BE2C (cell line): ENCODE measurements at regions not wholly inside any gene's neighbourhood (a gene's known extent, or its start where the extent isn't known, plus 50 kb on each side); places are given as distances from the start of the nearest gene placed in this dataset.

ENCODE experiments used
- DNase-seq: peaks from one replicate; pipeline ENCODE4 v3.0.0-alpha.2; 2020
- H3K27me3 ChIP-seq: fragments of 250-450 bp; sonication (Bioruptor Pico); 2 replicates; pipeline ENCODE4 v1.5.1; 2020; ENCODE audit warnings: mild to moderate bottlenecking
- H3K36me3 ChIP-seq: fragments of 250-450 bp; sonication (Bioruptor Pico); 2 replicates; pipeline ENCODE4 v1.5.1; 2020; ENCODE audit warnings: mild to moderate bottlenecking
- H3K4me1 ChIP-seq: fragments of 250-450 bp; sonication (Bioruptor Pico); 2 replicates; pipeline ENCODE4 v1.5.1; 2020
- H3K4me3 ChIP-seq: 2 replicates; pipeline ENCODE4 v1.5.1; 2011; ENCODE audit warnings: low read depth, low read length
- H3K9me3 ChIP-seq: fragments of 250-450 bp; sonication (Bioruptor Pico); 2 replicates; pipeline ENCODE4 v1.5.1; 2020
- CTCF ChIP-seq: IDR thresholded peaks from 2 replicates; pipeline ENCODE4 v1.5.1; 2012; ENCODE audit warnings: mild to moderate bottlenecking, low read depth, low read length

- Histone ChIP-seq H3K27me3 (no peaks in the 10 kb centered on the region), H3K4me1 (no peaks in the 10 kb centered on the region), H3K36me3 (no peaks in the 10 kb centered on the region), H3K9me3 (no peaks in the 10 kb centered on the region), H3K4me3 (no peak overlapping the region)
- TF ChIP-seq CTCF, result no peak
- no peak for DNase-seq
Measured at GRCh38 chr7:98479318-98479717, 78.4 kb upstream of the BAIAP2L1 start.

- DNase-seq, result no peak
- Histone ChIP-seq H3K9me3 (no peaks in the 10 kb centered on the region), H3K36me3 (no peaks in the 10 kb centered on the region), H3K4me1 (no peaks in the 10 kb centered on the region), H3K4me3 (no peak overlapping the region), H3K27me3 (no peaks in the 10 kb centered on the region)
- no peak for TF ChIP-seq CTCF
Measured at GRCh38 chr7:98475352-98475751, 74.5 kb upstream of the BAIAP2L1 start.

- H3K9me3 ChIP-seq, result no peaks in the 10 kb centered on the region
- DNase-seq, result no peak
- H3K4me1 ChIP-seq, result no peaks in the 10 kb centered on the region
- no peaks in the 10 kb centered on the region for H3K27me3 ChIP-seq
- TF ChIP-seq CTCF, result no peak
- H3K36me3 ChIP-seq, result no peaks in the 10 kb centered on the region
- no peak overlapping the region for H3K4me3 ChIP-seq
Measured at GRCh38 chr7:98474558-98474957, 73.7 kb upstream of the BAIAP2L1 start.

- no peak overlapping the region for H3K4me3 ChIP-seq
- no peak for DNase-seq
- H3K27me3 ChIP-seq, result no peaks in the 10 kb centered on the region
- H3K9me3 ChIP-seq, result no peaks in the 10 kb centered on the region
- no peaks in the 10 kb centered on the region for H3K36me3 ChIP-seq
- no peaks in the 10 kb centered on the region for H3K4me1 ChIP-seq
- TF ChIP-seq CTCF, result no peak
Measured at GRCh38 chr7:98472521-98472954, 71.6 kb upstream of the BAIAP2L1 start.

GRCh38 chr7:98470485-98471240 is 69.8 kb upstream of the BAIAP2L1 start:
- no peak for TF ChIP-seq CTCF
- H3K36me3 ChIP-seq, result no peaks in the 10 kb centered on the region
- H3K9me3 ChIP-seq, result no peaks in the 10 kb centered on the region
- H3K4me1 ChIP-seq, result no peaks in the 10 kb centered on the region
- no peak for DNase-seq
- H3K4me3 ChIP-seq, result no peak overlapping the region
- H3K27me3 ChIP-seq, result no peaks in the 10 kb centered on the region

GRCh38 chr7:98469088-98469487 is 68.2 kb upstream of the BAIAP2L1 start:
- no peaks in the 10 kb centered on the region for H3K4me1 ChIP-seq
- no peaks in the 10 kb centered on the region for H3K9me3 ChIP-seq
- H3K4me3 ChIP-seq, result no peak overlapping the region
- no peaks in the 10 kb centered on the region for H3K36me3 ChIP-seq
- DNase-seq, result no peak
- no peak for TF ChIP-seq CTCF
- H3K27me3 ChIP-seq, result no peaks in the 10 kb centered on the region
